ENCODE measurements at regions not wholly inside any gene's neighbourhood (a gene's known extent, or its start where the extent isn't known, plus 50 kb on each side); places are given as distances from the start of the nearest gene placed in this dataset.
"Not testable (repeated sequence)": the region's sequence is repeated elsewhere in the genome, so short reads cannot be mapped to it uniquely, and the experiment has no call there.

DNA sequence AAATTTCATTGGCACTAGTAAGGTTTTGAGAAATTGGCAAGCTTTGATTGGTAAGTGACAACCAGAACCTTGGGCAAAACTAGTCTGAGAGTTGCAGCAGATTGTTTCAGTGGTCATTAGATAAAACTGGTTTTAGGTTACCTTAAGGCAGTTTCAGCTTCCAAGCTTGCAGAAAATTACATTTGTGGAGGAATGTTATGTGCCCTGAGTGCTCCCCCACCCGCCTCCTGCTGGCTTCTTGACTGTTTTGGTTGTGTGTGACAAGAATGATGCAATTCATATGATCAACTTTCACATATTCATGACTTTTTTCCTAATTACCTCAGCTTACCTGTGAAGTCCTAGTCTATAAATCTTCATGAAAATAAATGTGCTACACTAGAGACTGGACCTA, 599.5 kb upstream of the ZNF804A start:
- no peak overlapping the region for H3K4me3 ChIP-seq (ENCODE audit: low read length)
- no peak for DNase-seq (ENCODE audit: low read depth, low spot score)

DNA sequence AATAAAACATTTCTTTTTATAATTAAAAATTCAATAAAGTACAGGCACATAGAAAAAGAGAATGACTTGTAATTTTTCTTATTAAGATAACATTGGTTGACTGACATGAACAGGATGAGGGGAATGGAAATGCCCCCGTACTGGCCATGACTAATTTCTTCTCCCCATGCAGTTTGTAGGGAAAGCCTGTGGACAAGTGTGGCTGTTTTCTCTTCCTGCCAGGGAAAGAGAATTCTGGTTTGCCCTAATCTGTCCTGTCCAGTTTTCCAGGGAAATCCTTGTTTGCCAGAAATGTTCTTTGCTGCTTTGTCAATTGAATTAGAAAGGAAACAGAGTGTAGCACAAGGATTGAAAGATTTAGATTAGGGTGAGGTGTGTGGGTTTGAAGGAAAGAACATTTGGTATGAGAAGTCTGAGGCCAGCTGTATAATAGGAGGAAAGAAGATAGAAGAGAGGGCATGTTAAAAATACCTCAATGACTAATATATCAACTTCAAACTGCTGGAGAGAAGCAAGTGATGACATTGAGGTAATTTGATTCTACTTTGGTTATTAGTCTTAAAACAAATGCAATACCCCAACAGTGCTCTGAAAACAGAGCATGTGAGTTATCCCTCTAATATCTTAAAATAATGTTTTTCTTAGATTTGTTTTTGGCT, 593.9 kb upstream of the ZNF804A start:
- no peak overlapping the region for H3K4me3 ChIP-seq (ENCODE audit: low read length)
- DNase-seq (ENCODE audit: low read depth, low spot score), result no peak

DNA sequence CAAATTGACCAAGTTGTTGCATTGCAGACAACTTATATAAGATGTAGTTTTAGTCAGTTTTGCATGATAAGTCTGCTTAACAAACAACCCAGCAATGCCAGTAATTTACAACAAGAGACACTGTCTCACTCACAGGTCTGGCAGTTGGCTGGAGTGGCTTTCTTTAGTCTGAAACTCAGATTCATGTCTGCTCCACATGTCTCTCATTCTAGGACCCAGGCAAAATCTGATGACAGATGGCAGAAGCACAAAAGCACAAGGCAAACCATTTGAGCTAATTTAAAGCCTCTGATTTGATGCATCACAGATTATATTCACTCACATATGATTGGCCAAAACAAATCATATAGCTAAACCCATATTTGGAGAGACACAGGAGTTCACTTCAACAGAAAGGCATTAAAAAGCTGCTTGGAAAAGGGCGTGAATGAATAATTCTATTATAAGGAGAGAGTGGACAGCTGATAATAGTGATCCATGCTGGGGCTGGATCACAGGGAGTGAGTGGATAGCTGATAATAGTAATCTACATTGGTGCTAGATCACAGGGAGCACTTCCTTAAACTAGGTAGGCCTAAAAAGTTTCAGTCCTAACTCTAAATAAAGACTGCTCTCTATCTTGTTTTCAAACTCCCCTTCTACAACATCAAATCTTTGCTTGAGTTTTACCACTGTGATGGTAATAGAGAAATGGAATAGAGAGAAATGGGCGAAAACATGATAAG, 593.2 kb upstream of the ZNF804A start:
- no peak overlapping the region for H3K4me3 ChIP-seq (ENCODE audit: low read length)
- DNase-seq (ENCODE audit: low read depth, low spot score), result no peak

DNA sequence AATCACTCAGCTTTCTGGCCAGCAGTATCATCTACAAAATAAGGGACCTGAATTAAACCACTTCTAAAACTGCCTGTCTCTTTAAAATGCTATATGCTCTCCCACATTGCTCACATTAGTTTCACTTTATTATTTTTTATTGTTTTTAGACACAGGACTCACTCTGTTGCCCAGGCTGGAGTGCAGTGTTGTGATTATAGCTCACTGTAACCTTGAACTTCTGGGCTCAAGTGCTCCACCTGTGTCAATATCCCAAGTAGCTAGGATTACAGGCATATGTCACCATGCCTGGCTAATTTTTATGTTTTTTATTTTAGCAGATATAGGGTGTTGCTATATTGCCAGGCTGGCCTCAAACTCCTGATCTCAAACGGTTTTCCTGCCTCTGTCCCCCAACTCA, 591.3 kb upstream of the ZNF804A start:
- no peak overlapping the region for H3K4me3 ChIP-seq (ENCODE audit: low read length)
- DNase-seq (ENCODE audit: low read depth, low spot score), result no peak

DNA sequence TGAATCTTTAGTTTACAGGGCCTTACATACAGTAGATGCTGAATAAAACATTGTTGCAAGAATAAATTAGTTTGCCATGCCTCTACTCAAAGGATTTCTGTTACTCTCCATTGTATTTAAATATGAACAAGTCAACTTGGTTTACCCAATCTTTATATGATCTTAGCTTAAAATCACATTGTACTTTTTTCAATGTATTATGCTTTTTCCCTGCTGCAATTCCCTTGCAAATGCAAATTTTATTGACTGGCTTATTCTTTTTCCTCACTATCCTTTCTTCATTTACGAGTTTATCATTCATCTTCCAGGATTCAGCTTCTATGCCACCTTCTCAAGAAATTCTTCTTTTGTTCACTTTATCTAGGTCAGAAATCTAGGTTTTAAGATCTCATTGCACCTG, 571.4 kb upstream of the ZNF804A start:
- no peak for DNase-seq (ENCODE audit: low read depth, low spot score)
- H3K4me3 ChIP-seq (ENCODE audit: low read length), result no peak overlapping the region

DNA sequence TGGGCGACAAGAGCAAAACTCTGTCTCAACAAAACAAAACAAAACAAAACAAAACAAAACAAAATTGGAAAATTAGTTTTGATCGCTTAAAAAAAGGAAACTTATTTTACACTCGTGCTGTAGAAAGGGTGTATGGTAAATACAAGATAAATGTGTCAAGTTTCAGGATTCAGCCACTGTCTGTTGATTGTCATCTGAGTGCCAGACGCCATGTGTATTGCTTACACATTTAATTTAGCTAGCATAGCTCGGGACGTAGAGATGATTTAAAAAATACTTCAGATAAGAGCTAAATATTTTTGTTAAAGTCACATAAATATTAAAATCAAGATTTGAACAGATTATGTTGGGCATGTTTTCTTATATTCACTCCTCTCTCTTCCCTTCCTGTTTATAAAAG, 568.1 kb upstream of the ZNF804A start:
- no peak for DNase-seq (ENCODE audit: low read depth, low spot score)
- no peak overlapping the region for H3K4me3 ChIP-seq (ENCODE audit: low read length)

DNA sequence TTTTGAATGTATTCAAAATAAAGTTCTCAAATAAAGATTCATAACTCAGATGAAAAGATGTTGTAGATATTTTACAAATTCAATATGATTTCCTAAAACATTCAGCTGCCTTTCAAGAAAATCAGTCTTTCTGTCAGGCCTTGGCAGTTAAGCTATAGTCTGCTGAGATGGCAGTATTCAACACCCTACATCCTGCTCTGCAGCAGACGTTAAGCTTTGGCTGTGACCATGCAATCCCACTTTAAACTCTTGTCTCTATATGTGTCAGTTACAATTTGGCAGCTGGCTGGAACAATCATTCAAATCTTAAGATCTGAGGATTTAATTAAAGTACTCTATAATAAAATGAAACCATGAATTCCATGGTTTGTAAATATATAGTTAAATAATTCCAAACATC, 567.3 kb upstream of the ZNF804A start:
- no peak for DNase-seq (ENCODE audit: low read depth, low spot score)
- no peak overlapping the region for H3K4me3 ChIP-seq (ENCODE audit: low read length)

DNA sequence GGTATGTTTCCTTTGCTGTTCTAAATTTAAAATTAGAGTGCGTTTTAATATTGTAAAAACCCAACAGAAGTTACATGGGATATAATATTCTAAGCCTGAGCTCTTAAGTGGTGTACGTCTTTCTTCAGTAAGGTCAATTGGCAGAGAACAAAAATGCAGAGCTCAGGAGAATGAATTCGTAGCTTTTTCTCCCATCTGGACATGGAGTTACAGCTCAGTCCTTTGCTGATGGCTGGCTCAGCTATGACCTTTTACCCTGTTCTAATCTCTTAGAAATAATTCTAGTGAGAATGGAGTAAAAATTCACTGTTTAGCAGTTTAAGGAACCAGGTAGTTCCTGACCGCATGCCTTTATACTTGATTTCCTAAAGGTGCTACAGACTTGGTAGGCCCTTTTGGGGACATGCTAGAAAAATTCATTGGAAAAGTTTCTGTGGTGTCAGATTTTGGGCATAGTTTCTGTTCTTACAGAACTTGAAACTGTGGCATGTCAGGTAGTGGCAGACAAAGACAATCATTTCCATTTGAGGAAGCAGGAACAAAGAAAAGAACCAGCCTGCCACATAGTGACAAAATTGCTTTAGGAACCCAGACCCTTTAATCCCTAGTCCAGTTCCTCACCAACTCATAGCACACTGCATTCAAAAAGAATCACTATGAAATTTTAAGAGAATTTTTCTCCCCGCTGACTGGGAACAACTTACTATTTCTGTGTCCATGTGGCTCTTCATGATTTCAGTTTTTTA, 566.8 kb upstream of the ZNF804A start:
- no peak for DNase-seq (ENCODE audit: low read depth, low spot score)

DNA sequence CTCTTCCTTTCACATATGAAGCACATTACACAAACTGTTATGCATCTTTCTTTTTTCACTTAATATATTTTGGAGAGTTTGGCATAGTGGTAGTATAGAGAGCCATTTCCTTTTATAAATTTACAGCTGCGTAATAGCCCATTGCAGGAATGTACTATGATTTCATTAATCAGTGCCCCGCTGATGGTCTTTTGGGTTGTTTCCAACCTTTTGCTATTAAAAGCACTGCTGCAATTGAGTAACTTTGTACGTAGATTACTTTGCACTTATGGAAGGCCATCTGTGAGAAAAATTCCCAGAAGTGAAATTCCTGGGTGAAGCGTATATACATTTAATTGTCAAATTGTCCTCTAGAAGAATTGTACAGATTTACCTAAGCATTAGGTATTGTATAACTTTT, 565.3 kb upstream of the ZNF804A start:
- no peak overlapping the region for H3K4me3 ChIP-seq (ENCODE audit: low read length)
- DNase-seq (ENCODE audit: low read depth, low spot score), result no peak

More for the DNA sequence above, 566.8 kb upstream of the ZNF804A start:
- no peak overlapping the region for H3K4me3 ChIP-seq (ENCODE audit: low read length)

DNA sequence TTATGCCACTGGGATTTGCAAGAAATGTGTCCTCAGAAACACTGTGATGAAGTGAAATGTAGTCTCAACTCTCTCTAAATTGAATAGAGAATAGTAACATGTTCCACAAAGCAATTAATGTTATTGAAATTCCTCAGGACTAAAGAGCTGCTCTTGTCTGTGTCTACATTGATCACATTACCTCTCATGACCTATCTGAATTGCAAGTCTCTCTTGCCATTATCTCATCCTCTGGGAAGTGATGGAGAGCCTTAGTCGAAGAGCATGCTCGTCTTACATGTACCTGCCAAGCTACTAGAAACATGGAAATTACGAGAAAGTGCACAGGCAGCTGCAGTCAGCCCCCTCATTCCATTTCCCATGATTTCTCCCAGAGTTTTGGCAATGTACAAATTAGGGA, 561.1 kb upstream of the ZNF804A start:
- no peak overlapping the region for H3K4me3 ChIP-seq (ENCODE audit: low read length)
- no peak for DNase-seq (ENCODE audit: low read depth, low spot score)

DNA sequence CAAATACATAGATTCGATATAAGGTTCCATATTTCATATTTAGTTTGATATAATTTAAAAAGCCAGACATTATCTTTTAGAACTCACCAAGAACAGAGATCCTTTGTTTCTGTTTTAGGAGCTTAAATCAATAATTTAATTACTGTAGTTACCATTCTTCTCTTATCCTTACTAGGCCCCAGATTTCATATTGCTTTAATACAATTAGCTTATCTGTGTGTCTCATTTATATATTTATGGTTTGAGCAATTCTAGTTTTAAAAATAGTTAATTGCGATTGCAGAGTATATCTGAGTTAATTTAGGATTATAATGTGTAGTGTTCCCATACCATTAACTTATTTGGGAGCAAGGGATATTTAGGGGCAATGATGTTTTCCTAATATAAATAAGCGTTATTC, 558.8 kb upstream of the ZNF804A start:
- H3K4me3 ChIP-seq (ENCODE audit: low read length), result no peak overlapping the region
- DNase-seq (ENCODE audit: low read depth, low spot score), result no peak

DNA sequence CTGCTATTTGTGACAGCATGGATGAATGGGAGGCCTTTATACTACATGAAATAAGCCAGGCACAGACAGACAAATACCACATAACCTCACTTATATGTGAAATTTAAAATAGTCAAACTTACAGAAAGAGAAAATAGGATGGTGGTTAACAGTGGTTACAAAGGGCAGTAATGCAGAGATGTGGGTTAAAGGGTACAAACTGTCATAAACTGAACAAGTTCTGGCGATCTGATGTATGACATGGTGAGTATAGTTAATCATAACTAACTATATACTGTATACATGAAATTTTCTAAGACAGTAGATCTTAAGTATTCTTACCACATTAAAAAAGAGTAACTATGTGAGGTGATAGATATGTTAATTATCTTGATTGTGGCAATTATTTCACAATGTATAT, 558.1 kb upstream of the ZNF804A start:
- H3K4me3 ChIP-seq (ENCODE audit: low read length), result no peak overlapping the region

DNA sequence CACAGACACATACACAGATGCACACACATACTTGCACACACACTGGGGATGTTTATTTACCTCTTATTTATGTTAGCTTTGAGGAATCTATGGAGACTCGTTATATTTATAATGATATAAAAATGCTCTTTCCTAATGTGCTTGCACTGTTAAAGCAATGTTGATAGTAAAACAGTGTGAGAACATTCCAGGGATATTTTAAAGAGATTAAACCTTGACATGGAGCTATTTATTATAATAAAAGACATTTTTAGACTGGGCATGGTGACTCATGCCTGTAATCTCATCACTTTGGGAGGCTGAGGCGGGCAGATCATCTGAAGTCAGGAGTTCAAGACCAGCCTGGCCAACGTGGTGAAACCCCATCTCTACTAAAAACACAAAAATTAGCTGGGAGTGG, 557.3 kb upstream of the ZNF804A start:
- no peak overlapping the region for H3K4me3 ChIP-seq (ENCODE audit: low read length)
- DNase-seq (ENCODE audit: low read depth, low spot score), result no peak

More for the DNA sequence above, 558.1 kb upstream of the ZNF804A start:
- DNase-seq (ENCODE audit: low read depth, low spot score), result no peak

DNA sequence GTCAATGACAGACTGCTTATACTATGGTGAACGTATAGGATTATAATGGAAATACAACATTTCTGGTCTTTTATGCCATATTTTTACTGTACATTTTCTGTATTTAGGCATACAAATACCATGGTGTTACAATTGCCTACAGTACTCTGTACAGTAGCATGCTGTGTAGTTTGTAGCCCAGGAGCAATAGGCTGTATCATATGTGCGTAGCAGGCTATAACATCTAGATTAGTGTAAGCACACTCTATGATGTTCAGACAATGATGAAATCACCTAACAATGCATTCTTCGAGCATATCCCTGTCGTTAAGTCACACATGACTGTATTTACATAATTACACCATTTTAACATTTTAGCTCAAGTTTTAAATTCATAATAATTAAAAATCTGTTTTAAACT, 556.6 kb upstream of the ZNF804A start:
- no peak for DNase-seq (ENCODE audit: low read depth, low spot score)
- H3K4me3 ChIP-seq (ENCODE audit: low read length), result no peak overlapping the region

DNA sequence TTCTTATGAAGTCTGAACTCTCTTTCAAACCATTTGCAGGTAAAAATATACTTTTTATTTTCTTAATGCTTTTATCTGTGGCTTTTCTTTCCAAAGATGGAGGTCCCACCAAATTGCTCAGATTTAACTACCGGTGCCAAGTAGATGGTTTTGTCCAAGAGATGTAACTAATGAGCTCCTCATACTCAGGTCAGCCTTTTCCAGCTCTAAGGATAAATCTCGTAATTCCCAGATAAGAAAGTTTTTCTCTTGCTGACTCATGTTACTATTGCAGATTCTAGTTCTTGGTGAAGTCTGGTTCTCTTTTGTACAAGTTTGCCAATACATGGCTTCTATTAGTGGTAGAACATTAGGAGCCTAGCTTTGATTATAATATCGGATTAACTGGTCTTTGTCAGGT, 550.8 kb upstream of the ZNF804A start:
- H3K4me3 ChIP-seq (ENCODE audit: low read length), result no peak overlapping the region
- no peak for DNase-seq (ENCODE audit: low read depth, low spot score)

DNA sequence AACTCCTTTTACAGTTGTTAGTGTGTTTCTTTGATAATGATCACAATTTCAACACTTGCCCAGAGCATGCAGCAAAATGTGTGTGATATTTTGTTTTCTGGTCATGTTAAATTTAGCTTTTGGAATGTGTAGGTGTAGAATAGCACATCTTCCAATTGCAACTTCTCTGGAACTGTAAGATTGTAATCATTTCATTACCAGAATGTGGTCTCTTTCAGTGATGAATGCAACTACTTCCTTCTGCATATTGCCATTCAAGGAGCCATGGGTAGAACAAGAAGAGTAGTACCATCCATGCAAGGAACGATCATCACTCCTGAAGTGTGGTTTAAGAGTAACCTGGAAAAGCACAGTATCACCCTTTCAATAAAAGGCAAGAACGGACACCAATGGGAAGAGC, 548.8 kb upstream of the ZNF804A start:
- DNase-seq (ENCODE audit: low read depth, low spot score), result no peak
- H3K4me3 ChIP-seq (ENCODE audit: low read length), result no peak overlapping the region

DNA sequence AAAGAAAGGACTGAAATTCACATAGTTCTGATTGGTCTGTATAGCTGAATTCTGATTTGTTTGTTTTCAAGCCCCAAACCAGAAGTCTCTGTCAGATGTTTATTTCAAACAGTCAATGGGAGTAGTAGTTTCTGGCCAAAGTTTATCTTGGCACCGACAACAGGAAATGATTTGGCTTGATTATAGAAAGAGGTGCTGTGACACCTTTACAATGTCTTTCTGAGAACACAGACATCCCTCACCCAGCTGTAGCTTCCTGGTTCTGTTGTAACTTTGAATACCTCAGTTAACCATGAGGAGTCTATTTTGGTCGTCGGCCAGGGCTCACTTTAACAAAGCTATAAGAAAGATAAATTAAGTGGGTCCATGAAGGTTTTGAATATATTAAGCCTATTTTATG, 545.0 kb upstream of the ZNF804A start:
- DNase-seq (ENCODE audit: low read depth, low spot score), result no peak
- H3K4me3 ChIP-seq (ENCODE audit: low read length), result no peak overlapping the region

DNA sequence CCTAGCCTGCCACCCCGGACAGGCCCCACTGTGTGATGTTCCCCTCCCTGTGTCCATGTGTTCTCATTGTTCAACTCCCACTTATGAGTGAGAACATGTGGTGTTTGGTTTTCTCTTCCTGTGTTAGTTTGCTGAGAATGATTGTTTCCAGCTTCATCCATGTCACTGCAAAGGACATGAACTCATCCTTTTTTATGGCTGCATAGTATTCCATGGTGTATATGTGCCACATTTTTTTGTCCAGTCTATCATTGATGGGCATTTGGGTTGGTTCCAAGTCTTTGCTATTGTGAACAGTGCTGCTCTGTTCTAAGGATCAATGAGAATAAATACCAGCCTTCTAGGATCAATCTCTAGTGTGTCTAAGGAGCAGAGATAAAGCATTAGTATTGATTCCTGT, 543.9 kb upstream of the ZNF804A start:
- not testable (repeated sequence) for DNase-seq (ENCODE audit: low read depth, low spot score); H3K4me3 ChIP-seq (ENCODE audit: low read length)

DNA sequence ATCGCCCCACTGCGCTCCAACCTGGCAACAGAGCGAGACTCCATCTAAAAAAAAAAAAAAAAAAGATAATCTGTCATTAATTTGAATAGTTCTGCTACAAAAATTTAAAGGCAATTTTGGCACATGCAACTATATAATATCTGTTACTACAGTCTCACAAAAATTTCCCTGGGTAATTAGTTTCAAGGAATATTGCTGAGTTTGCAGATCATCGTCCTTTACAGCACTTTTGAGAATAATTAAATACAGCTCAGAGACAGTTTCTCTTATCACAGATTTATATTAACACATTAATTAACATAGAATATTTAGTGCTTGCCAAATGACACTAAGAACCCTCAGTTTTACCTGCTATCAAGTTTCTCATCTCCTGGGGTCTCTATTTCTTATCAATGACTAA, 540.4 kb upstream of the ZNF804A start:
- no peak overlapping the region for H3K4me3 ChIP-seq (ENCODE audit: low read length)
- DNase-seq (ENCODE audit: low read depth, low spot score), result no peak

DNA sequence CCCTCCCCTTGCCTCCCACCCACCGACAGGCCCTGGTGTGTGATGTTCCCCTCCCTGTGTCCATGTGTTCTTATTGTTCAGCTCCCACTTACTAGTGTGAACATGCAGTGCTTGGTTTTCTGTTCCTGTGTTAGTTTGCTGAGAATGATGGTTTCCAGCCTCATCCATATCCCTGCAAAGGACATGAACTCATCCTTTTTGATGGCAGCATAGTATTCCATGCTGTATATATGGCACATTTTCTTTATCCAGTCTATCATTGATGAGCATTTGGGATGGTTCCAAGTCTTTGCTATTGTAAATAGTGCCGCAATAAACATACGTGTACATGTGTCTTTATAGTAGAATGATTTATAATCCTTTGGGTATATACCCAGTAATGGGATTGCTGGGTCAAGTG, 538.1 kb upstream of the ZNF804A start:
- DNase-seq (ENCODE audit: low read depth, low spot score); H3K4me3 ChIP-seq (ENCODE audit: low read length): not testable (repeated sequence)
